ENCODE measurements at regions not wholly inside any gene's neighbourhood (a gene's known extent, or its start where the extent isn't known, plus 50 kb on each side); places are given as distances from the start of the nearest gene placed in this dataset.

DNA sequence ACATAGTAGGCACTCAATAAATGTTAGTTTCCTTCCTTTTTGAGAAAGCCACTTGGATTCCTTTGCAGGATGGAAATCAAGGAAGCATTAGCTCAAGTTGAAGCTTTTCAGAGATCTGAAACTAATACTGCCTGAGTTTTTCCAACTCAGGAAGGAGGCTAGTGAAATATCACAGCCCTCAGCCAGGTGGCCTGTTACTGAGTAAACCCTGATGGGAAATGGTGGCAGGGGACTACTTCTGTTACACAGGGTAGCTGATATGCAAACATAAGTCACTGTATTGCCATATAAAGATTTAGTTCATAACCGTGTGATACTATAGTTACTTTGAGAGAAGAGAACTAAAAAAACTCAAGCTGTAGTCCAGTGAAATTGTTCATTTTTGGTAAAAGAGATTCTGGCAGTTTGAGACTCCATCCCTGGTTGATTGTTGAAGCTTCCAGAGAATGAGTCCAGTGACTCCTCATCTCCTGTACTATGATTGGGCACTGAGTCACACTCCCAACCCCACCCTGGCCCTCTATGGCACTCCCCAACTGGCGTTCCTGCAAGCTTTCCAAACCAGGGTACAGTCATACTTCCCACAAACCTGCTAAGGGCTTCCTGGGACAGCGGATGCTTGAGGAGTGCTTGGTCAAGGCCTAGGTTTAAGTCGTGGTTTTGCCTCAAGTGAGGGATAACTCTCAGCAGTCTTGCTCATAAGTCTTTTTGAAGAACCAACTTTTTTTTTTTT, 81.8 kb downstream of the MID1IP1 start:
- no peak for TF ChIP-seq POLR2A (IDR thresholded peaks at IDR 0.05)
- TF ChIP-seq, protein P1, sequence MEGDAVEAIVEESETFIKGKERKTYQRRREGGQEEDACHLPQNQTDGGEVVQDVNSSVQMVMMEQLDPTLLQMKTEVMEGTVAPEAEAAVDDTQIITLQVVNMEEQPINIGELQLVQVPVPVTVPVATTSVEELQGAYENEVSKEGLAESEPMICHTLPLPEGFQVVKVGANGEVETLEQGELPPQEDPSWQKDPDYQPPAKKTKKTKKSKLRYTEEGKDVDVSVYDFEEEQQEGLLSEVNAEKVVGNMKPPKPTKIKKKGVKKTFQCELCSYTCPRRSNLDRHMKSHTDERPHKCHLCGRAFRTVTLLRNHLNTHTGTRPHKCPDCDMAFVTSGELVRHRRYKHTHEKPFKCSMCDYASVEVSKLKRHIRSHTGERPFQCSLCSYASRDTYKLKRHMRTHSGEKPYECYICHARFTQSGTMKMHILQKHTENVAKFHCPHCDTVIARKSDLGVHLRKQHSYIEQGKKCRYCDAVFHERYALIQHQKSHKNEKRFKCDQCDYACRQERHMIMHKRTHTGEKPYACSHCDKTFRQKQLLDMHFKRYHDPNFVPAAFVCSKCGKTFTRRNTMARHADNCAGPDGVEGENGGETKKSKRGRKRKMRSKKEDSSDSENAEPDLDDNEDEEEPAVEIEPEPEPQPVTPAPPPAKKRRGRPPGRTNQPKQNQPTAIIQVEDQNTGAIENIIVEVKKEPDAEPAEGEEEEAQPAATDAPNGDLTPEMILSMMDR (IDR thresholded peaks at IDR 0.05): no peak

Data from uterus (tissue), 2 donors.